H9 (cell line): ENCODE measurements at regions not wholly inside any gene's neighbourhood (a gene's known extent, or its start where the extent isn't known, plus 50 kb on each side); places are given as distances from the start of the nearest gene placed in this dataset.
A peak's percentile ranks its signal among the peaks of the same experiment; 100 is the strongest.
"Not testable (repeated sequence)": the region's sequence is repeated elsewhere in the genome, so short reads cannot be mapped to it uniquely, and the experiment has no call there.

Source experiments
- DNase-seq: peaks from one replicate; pipeline ENCODE4 v3.0.0-alpha.2; 2017
- H2AFZ ChIP-seq: one replicate; pipeline ENCODE4 v1.6.1; 2013; ENCODE audit warnings: mild to moderate bottlenecking, low read length, control low read depth, moderate library complexity
- H2AK5ac ChIP-seq: 2 replicates; pipeline ENCODE4 v1.6.1; 2013; ENCODE audit warnings: low read length, control low read depth, mixed read lengths; ENCODE audit not compliant: insufficient read length
- H2BK120ac ChIP-seq: one replicate; pipeline ENCODE4 v1.6.1; 2013; ENCODE audit warnings: low read depth, mild to moderate bottlenecking, low read length, control low read depth, inconsistent platforms; ENCODE audit not compliant: poor library complexity, severe bottlenecking
- H2BK12ac ChIP-seq: 2 replicates; pipeline ENCODE4 v1.6.1; 2013; ENCODE audit warnings: low read length, control low read depth, mixed read lengths, low read depth; ENCODE audit not compliant: insufficient read length
- H2BK15ac ChIP-seq: 2 replicates; pipeline ENCODE4 v1.6.1; 2013; ENCODE audit warnings: low read depth, low read length, control low read depth
- H2BK20ac ChIP-seq: one replicate; pipeline ENCODE4 v1.6.1; 2013; ENCODE audit warnings: low read depth, mild to moderate bottlenecking, low read length, control low read depth, inconsistent platforms; ENCODE audit not compliant: poor library complexity, severe bottlenecking
- H2BK5ac ChIP-seq: 2 replicates; pipeline ENCODE4 v1.6.1; 2013; ENCODE audit warnings: low read length, control low read depth, mixed read lengths; ENCODE audit not compliant: insufficient read length
- H3K14ac ChIP-seq: 2 replicates; pipeline ENCODE4 v1.6.1; 2013; ENCODE audit warnings: low read length, control low read depth; ENCODE audit not compliant: insufficient read depth
- H3K18ac ChIP-seq: 2 replicates; pipeline ENCODE4 v1.6.1; 2013; ENCODE audit warnings: low read depth, mild to moderate bottlenecking, mixed read lengths, low read length, control low read depth; ENCODE audit not compliant: insufficient read length
- H3K23ac ChIP-seq: 2 replicates; pipeline ENCODE4 v1.6.1; 2013; ENCODE audit warnings: low read length, control low read depth, mixed read lengths, low read depth; ENCODE audit not compliant: insufficient read length
- H3K23me2 ChIP-seq: 2 replicates; pipeline ENCODE4 v1.6.1; 2013; ENCODE audit warnings: low read depth, mild to moderate bottlenecking, mixed read lengths, low read length, control low read depth; ENCODE audit not compliant: insufficient read length, poor library complexity, severe bottlenecking
- H3K27ac ChIP-seq: 2 replicates; pipeline ENCODE4 v1.5.1; 2013; ENCODE audit warnings: low read length, control low read depth, mixed read lengths, low read depth; ENCODE audit not compliant: insufficient read length
- H3K27me3 ChIP-seq: 2 replicates; pipeline ENCODE4 v1.6.1; 2013; ENCODE audit warnings: low read length, control low read depth, inconsistent platforms; ENCODE audit not compliant: insufficient read depth
- H3K4ac ChIP-seq: 2 replicates; pipeline ENCODE4 v1.6.1; 2013; ENCODE audit warnings: low read depth, mild to moderate bottlenecking, control low read depth, inconsistent platforms, low read length, moderate library complexity
- H3K4me1 ChIP-seq: 2 replicates; pipeline ENCODE4 v1.6.1; 2013; ENCODE audit warnings: low read length, control low read depth, inconsistent platforms; ENCODE audit not compliant: insufficient read depth
- H3K4me2 ChIP-seq: 2 replicates; pipeline ENCODE4 v1.6.1; 2013; ENCODE audit warnings: low read length, control low read depth, mixed read lengths; ENCODE audit not compliant: insufficient read length, insufficient read depth
- H3K56ac ChIP-seq: 2 replicates; pipeline ENCODE4 v1.6.1; 2013; ENCODE audit warnings: low read depth, mild to moderate bottlenecking, mixed read lengths, low read length, control low read depth; ENCODE audit not compliant: insufficient read length
- H3K79me1 ChIP-seq: 2 replicates; pipeline ENCODE4 v1.6.1; 2013; ENCODE audit warnings: low read depth, mild to moderate bottlenecking, moderate library complexity, low read length, control low read depth, inconsistent platforms; ENCODE audit not compliant: insufficient read depth, poor library complexity, severe bottlenecking
- H3K79me2 ChIP-seq: 2 replicates; pipeline ENCODE4 v1.6.1; 2013; ENCODE audit warnings: low read length, control low read depth, inconsistent platforms; ENCODE audit not compliant: insufficient read depth
- H3K9ac ChIP-seq: 2 replicates; pipeline ENCODE4 v1.6.1; 2013; ENCODE audit warnings: low read length, control low read depth, mixed read lengths; ENCODE audit not compliant: insufficient read length; ENCODE audit errors: extremely low read depth
- H3K9me3 ChIP-seq: one replicate; pipeline ENCODE4 v1.6.1; 2013; ENCODE audit warnings: low read depth, low read length, inconsistent platforms; ENCODE audit not compliant: control insufficient read depth
- H3T11ph ChIP-seq: one replicate; pipeline ENCODE4 v1.6.1; 2013; ENCODE audit warnings: mild to moderate bottlenecking, low read length, control low read depth, inconsistent platforms
- H4K20me1 ChIP-seq: one replicate; pipeline ENCODE4 v1.6.1; 2013; ENCODE audit not compliant: control insufficient read depth, insufficient read length, insufficient read depth
- H4K5ac ChIP-seq: 2 replicates; pipeline ENCODE4 v1.6.1; 2013; ENCODE audit warnings: low read depth, mild to moderate bottlenecking, mixed read lengths, low read length, control low read depth; ENCODE audit not compliant: insufficient read length
- H4K8ac ChIP-seq: replicated peaks from 2 replicates; pipeline ENCODE4 v1.6.1; 2013; ENCODE audit warnings: low read length, control low read depth, mixed read lengths, low read depth; ENCODE audit not compliant: insufficient read length
- H4K91ac ChIP-seq: 2 replicates; pipeline ENCODE4 v1.6.1; 2013; ENCODE audit warnings: low read depth, mild to moderate bottlenecking, moderate library complexity, mixed read lengths, low read length, control low read depth; ENCODE audit not compliant: insufficient read length
- H3K27ac Mint-ChIP-seq, 3 experiments: 2 replicates in 2 of 3; 3 replicates in 1 of 3; pipeline ENCODE4 v1.8.0; 2020 to 2021; ENCODE audit warnings: mixed read lengths in 3 of 3, mild to moderate bottlenecking in 1 of 3, moderate library complexity in 1 of 3
- H3K27me3 Mint-ChIP-seq: 2 replicates; pipeline ENCODE4 v1.8.0; 2021; ENCODE audit warnings: low read depth, mild to moderate bottlenecking, moderate library complexity, mixed read lengths
- H3K36me3 Mint-ChIP-seq, 3 experiments: 2 replicates in 2 of 3; 3 replicates in 1 of 3; pipeline ENCODE4 v1.8.0; 2020 to 2021; ENCODE audit warnings: low read depth in 3 of 3, mixed read lengths in 3 of 3; ENCODE audit not compliant: insufficient read depth in 1 of 3
- H3K4me1 Mint-ChIP-seq, 2 experiments: 2 replicates each; pipeline ENCODE4 v1.8.0; 2020; ENCODE audit warnings: mixed read lengths in 2 of 2
- H3K4me3 Mint-ChIP-seq, 2 experiments: 2 replicates in 1 of 2; 3 replicates in 1 of 2; pipeline ENCODE4 v1.8.0; 2020 to 2021; ENCODE audit warnings: mild to moderate bottlenecking in 2 of 2, mixed read lengths in 2 of 2, moderate library complexity in 1 of 2
- H3K9me3 Mint-ChIP-seq, 2 experiments: 2 replicates in 1 of 2; 3 replicates in 1 of 2; pipeline ENCODE4 v1.8.0; 2020; ENCODE audit warnings: mild to moderate bottlenecking in 2 of 2, mixed read lengths in 2 of 2, moderate library complexity in 1 of 2
- CTCF ChIP-seq: fragments of 200-600 bp; sonication (generic); conservative IDR thresholded peaks from 3 replicates; pipeline ENCODE4 v1.8.0; 2021; ENCODE audit warnings: antibody characterized with exemption, mild to moderate bottlenecking
- WGBS: extraction: QIAGEN DNeasy Blood & Tissue Kit; methylation state at CpG from one replicate; pipeline ENCODE4 v1.1.7; 2013; ENCODE audit warnings: missing lambda C conversion rate, low lambda C conversion rate, mixed read lengths; ENCODE audit not compliant: insufficient read length; ENCODE audit errors: extremely low coverage; 5-methylcytosine and 5-hydroxymethylcytosine counted together

- no peak overlapping the region for H3K14ac ChIP-seq
Observed at GRCh38 chr6:141460743-141461484, 671.8 kb upstream of the GJE1 start.

GRCh38 chr6:141460245-141460644 is 672.5 kb upstream of the GJE1 start:
- Mint-ChIP-seq H3K4me1 (peaks cover 9 to 11% of the 10 kb centered on the region in 2 experiments), H3K27ac (peak overlapping the region; percentile 82 to 96 (median 92))
- H4K5ac ChIP-seq, H3T11ph ChIP-seq, H3K27me3 Mint-ChIP-seq, H3K56ac ChIP-seq, H2BK15ac ChIP-seq, H4K91ac ChIP-seq, H2AFZ ChIP-seq, H3K18ac ChIP-seq, H3K79me1 ChIP-seq, H3K9me3 Mint-ChIP-seq, H3K4me1 ChIP-seq, H3K9me3 ChIP-seq, H2AK5ac ChIP-seq, H3K36me3 Mint-ChIP-seq, H3K14ac ChIP-seq, H3K23ac ChIP-seq, H3K9ac ChIP-seq, H2BK12ac ChIP-seq, H4K8ac ChIP-seq, H3K4ac ChIP-seq, H2BK120ac ChIP-seq, H3K23me2 ChIP-seq, H3K4me3 Mint-ChIP-seq, H2BK20ac ChIP-seq, H2BK5ac ChIP-seq, H3K4me2 ChIP-seq, H3K27me3 ChIP-seq, H3K79me2 ChIP-seq, H4K20me1 ChIP-seq: not testable (repeated sequence)
- whole genome bisulfite sequencing: no CpG with 5 or more reads among the region's 5 CpGs
- peak overlapping the region; percentile 68 for H3K27ac ChIP-seq
- peak; percentile 70 for DNase-seq

More at GRCh38 chr6:141460743-141461484, 671.8 kb upstream of the GJE1 start:
- no CpG with 5 or more reads among the region's 1 CpG for WGBS
- H3K9ac ChIP-seq: no peak overlapping the region
- no peak overlapping the region for H2BK12ac ChIP-seq
- no peak overlapping the region for H2BK20ac ChIP-seq
- no peak for DNase-seq
- no peak for TF ChIP-seq CTCF
- no peak overlapping the region for H3K4ac ChIP-seq
- no peaks in the 10 kb centered on the region for H3K9me3 ChIP-seq
- H2BK15ac ChIP-seq: no peak overlapping the region
- no peak overlapping the region for H2AFZ ChIP-seq
- no peak overlapping the region for H2BK120ac ChIP-seq
- peak overlapping the region in 1 of 3 experiments; percentile 91; a peak in 2 of 7 replicates for H3K27ac Mint-ChIP-seq
- H4K8ac ChIP-seq: no peak overlapping the region
- no peak overlapping the region for H3K4me3 Mint-ChIP-seq
- H4K5ac ChIP-seq: no peak overlapping the region
- no peak overlapping the region for H3K4me2 ChIP-seq
- H3T11ph ChIP-seq: no peak overlapping the region
- H3K36me3 Mint-ChIP-seq: peaks cover 0 to 8% (median 4%) of the 10 kb centered on the region in 3 experiments; a peak in 5 of 7 replicates
- H3K18ac ChIP-seq: no peak overlapping the region
- H3K27me3 Mint-ChIP-seq: no peaks in the 10 kb centered on the region
- H3K56ac ChIP-seq: no peak overlapping the region
- H3K23ac ChIP-seq: no peak overlapping the region
- H3K23me2 ChIP-seq: no peaks in the 10 kb centered on the region
- no peaks in the 10 kb centered on the region for H3K27me3 ChIP-seq
- H2AK5ac ChIP-seq: no peak overlapping the region
- H3K9me3 Mint-ChIP-seq: peaks cover 0 to 5% of the 10 kb centered on the region in 2 experiments; a peak in 3 of 5 replicates
- no peak overlapping the region for H4K91ac ChIP-seq
- H3K27ac ChIP-seq: peak overlapping the region; percentile 68
- H3K4me1 ChIP-seq: no peaks in the 10 kb centered on the region
- H3K79me2 ChIP-seq: no peaks in the 10 kb centered on the region
- H3K4me1 Mint-ChIP-seq: peaks cover 9 to 11% of the 10 kb centered on the region in 2 experiments
- H4K20me1 ChIP-seq: no peaks in the 10 kb centered on the region
- no peaks in the 10 kb centered on the region for H3K79me1 ChIP-seq
- no peak overlapping the region for H2BK5ac ChIP-seq
